Mucosa of stomach (tissue), 1 donor: ENCODE measurements at regions not wholly inside any gene's neighbourhood (a gene's known extent, or its start where the extent isn't known, plus 50 kb on each side); places are given as distances from the start of the nearest gene placed in this dataset.
"Not testable (repeated sequence)": the region's sequence is repeated elsewhere in the genome, so short reads cannot be mapped to it uniquely, and the experiment has no call there.

ENCODE experiments used
- H3K27me3 ChIP-seq: one replicate; pipeline ENCODE4 v1.7.0; 2013; ENCODE audit warnings: mild to moderate bottlenecking, low read length; ENCODE audit not compliant: control insufficient read depth, insufficient read depth
- H3K36me3 ChIP-seq: one replicate; pipeline ENCODE4 v1.7.0; 2013; ENCODE audit warnings: low read length; ENCODE audit not compliant: control insufficient read depth, insufficient read depth
- H3K4me1 ChIP-seq: one replicate; pipeline ENCODE4 v1.7.0; 2013; ENCODE audit warnings: mild to moderate bottlenecking, low read length; ENCODE audit not compliant: control insufficient read depth, insufficient read depth
- H3K4me3 ChIP-seq: one replicate; pipeline ENCODE4 v1.7.0; 2013; ENCODE audit warnings: low read length
- H3K9ac ChIP-seq: one replicate; pipeline ENCODE4 v1.7.0; 2013; ENCODE audit warnings: mild to moderate bottlenecking, low read length, moderate library complexity
- H3K9me3 ChIP-seq: one replicate; pipeline ENCODE4 v1.7.0; 2013; ENCODE audit warnings: mild to moderate bottlenecking, low read length, moderate library complexity; ENCODE audit not compliant: control insufficient read depth
- donor health status: Pancreatic carcinoma.

DNA sequence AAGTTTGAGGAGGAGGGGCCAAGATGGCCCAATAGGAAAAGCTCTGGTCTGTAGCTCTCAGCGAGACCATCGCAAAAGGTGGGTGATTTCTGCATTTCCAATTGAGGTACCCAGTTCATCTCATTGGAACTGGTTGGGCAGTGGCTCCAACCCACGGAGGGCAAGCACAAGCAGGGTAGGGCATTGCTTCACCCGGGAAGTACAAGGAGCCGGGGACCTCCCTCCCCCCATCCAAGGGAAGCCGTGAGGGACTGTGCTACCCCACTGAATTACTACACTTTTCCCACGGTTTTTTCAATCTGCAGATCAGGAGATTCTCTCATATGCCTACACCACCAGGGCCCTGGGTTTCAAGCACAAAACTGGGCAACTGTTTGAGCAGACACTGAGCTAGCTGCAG lies 58.0 kb upstream of the EFCAB3 start:
- H3K9ac ChIP-seq = no peak overlapping the region
- no peak overlapping the region for H3K4me3 ChIP-seq
- no peaks in the 10 kb centered on the region for H3K9me3 ChIP-seq
- H3K4me1 ChIP-seq = no peaks in the 10 kb centered on the region
- H3K36me3 ChIP-seq = no peaks in the 10 kb centered on the region
- no peaks in the 10 kb centered on the region for H3K27me3 ChIP-seq

DNA sequence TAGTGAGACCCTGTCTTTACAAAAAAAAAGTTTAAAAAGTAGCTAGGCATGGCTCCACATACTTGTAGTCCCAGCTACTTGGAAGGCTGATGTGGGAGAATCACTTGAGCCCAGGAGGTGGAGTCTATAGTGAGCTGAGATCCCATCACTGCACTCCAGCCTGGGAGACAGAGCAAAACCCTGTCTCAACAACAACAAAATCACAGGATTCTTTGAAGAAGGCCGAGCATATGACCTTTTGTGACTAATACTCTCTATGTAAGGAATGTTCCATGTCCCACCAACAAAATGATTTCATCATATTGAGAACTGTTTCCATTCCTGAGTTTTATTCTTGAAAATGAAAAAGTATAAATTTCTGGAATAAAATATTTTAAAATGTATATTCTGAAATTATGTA lies 58.9 kb upstream of the EFCAB3 start:
- Histone ChIP-seq H3K4me1 (no peaks in the 10 kb centered on the region), H3K9me3 (no peaks in the 10 kb centered on the region), H3K9ac (no peak overlapping the region), H3K4me3 (no peak overlapping the region), H3K36me3 (no peaks in the 10 kb centered on the region), H3K27me3 (no peaks in the 10 kb centered on the region)

DNA sequence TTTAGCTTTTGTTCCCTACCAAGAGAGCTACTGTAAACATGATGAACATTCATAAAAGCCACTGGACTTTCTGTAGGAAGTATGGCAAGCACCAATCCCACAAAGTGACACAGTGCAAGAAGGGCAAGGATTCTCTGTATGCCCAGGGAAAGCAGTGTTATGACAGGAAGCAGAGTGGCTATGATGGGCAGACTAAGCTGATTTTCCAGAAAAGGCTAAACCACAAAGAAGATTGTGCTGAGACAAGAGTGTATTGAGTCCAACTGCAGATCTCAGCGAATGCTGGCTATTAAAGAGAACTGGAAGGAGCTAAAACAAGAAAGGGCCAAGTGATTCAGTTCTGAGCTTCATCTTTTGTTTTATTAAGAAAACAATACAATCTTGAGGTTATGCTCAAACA lies 60.5 kb upstream of the EFCAB3 start:
- H3K4me3 ChIP-seq = no peak overlapping the region
- no peaks in the 10 kb centered on the region for H3K4me1 ChIP-seq
- H3K36me3 ChIP-seq = no peaks in the 10 kb centered on the region
- no peak overlapping the region for H3K9ac ChIP-seq
- no peaks in the 10 kb centered on the region for H3K27me3 ChIP-seq
- H3K9me3 ChIP-seq = no peaks in the 10 kb centered on the region

- Histone ChIP-seq H3K9ac (no peak overlapping the region), H3K4me1 (no peaks in the 10 kb centered on the region)
These were observed 71.0 kb upstream of the EFCAB3 start for GRCh38 chr17:62309396-62309795.

DNA sequence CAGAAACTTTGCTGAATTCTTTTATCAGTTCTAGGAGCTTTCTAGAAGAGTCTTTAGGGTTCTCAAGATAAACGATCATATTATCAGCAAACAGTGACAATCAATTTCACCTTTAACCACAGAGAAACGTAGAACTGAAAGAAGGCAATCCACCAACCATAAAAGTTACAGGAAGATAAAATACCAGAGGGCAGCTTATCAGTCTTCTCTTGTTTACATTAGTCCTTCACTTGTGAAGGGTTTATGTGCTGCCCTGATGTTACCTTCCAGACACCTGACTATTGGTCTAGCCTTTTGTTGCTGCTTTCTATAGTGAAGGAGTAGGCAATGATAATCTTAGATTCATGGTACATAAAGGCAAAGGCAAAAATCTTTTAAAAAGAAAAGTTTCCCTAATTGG lies 73.2 kb upstream of the EFCAB3 start:
- no peak overlapping the region for H3K9ac ChIP-seq
- H3K9me3 ChIP-seq = no peaks in the 10 kb centered on the region

More at GRCh38 chr17:62309396-62309795, 71.0 kb upstream of the EFCAB3 start:
- Histone ChIP-seq H3K9me3 (no peaks in the 10 kb centered on the region), H3K27me3 (no peaks in the 10 kb centered on the region), H3K36me3 (no peaks in the 10 kb centered on the region), H3K4me3 (no peak overlapping the region)

DNA sequence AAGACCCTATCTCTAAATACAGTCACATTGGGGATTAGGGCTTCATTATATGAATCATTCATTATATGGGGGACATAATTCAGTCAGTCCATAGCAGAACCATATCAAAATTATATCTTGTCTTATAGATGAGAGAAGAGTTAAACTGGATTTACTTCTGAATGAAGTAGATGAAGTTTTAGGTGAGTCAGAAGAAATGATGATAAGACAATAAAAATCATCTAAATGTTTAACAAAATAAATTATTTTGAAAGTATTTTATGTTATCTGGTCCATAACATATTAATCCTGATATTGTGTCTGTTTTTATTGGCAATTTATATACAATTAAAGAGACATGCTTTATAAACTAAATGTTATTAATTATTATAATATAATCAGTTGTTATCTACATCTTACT lies 76.9 kb upstream of the EFCAB3 start:
- no peaks in the 10 kb centered on the region for H3K9me3 ChIP-seq
- H3K4me3 ChIP-seq = no peak overlapping the region
- H3K36me3 ChIP-seq = no peaks in the 10 kb centered on the region
- no peaks in the 10 kb centered on the region for H3K27me3 ChIP-seq
- H3K9ac ChIP-seq = no peak overlapping the region
- H3K4me1 ChIP-seq = no peaks in the 10 kb centered on the region

More for the DNA sequence above, 73.2 kb upstream of the EFCAB3 start:
- no peaks in the 10 kb centered on the region for H3K36me3 ChIP-seq
- H3K4me3 ChIP-seq = no peak overlapping the region
- H3K27me3 ChIP-seq = no peaks in the 10 kb centered on the region
- H3K4me1 ChIP-seq = no peaks in the 10 kb centered on the region

GRCh38 chr17:62300697-62301096 lies 79.7 kb upstream of the EFCAB3 start:
- no peaks in the 10 kb centered on the region for H3K27me3 ChIP-seq
- no peaks in the 10 kb centered on the region for H3K4me1 ChIP-seq
- no peaks in the 10 kb centered on the region for H3K36me3 ChIP-seq
- no peaks in the 10 kb centered on the region for H3K9me3 ChIP-seq
- H3K9ac ChIP-seq = no peak overlapping the region
- H3K4me3 ChIP-seq = no peak overlapping the region

DNA sequence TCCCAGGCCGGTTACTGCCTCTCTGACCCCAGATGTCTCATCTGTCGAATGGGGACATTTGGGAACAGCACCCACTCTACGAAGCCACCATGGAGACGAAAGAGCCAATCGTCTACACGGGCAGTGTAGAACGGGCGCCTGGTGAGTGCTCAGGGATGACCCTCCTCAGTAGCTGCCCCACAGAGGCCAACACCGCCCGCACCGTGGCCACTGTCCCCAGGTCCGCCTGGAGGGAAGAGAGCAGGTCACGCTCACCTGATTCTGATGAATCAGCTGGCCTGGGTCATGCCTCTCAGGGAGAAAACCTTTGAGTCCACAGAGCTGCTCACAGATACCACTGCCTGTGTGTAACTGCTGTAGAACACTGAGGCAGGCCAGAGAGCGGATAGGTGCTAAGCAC lies 105.1 kb upstream of the EFCAB3 start:
- H3K4me3 ChIP-seq, H3K9ac ChIP-seq, H3K27me3 ChIP-seq, H3K36me3 ChIP-seq, H3K4me1 ChIP-seq, H3K9me3 ChIP-seq: not testable (repeated sequence)

DNA sequence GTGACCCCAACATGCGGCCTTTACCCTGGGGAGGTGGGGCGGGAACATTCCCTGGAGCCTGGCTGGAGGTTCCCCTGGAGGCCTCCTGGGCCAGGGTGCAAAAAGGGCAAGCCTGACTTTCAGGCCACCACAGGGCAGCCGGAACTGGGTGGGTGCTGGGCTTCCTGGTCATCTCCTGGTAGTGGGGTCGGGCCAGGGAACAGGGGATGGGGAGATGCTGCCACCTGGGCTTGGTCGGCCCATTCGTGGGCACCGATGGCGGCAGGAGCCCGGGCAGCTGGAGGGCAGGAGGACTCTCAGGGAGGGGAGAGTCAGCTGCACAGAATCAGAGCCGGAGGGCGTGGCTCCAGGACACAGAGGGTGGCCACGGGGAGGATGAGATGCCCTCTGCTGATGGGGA lies 112.0 kb upstream of the EFCAB3 start:
- not testable (repeated sequence) for H3K9me3 ChIP-seq

GRCh38 chr17:62264974-62265373 lies 115.4 kb upstream of the EFCAB3 start:
- H3K36me3 ChIP-seq, H3K4me3 ChIP-seq, H3K4me1 ChIP-seq, H3K9me3 ChIP-seq, H3K27me3 ChIP-seq, H3K9ac ChIP-seq: not testable (repeated sequence)

More for the DNA sequence above, 112.0 kb upstream of the EFCAB3 start:
- not testable (repeated sequence) for H3K9ac ChIP-seq, H3K4me1 ChIP-seq, H3K36me3 ChIP-seq, H3K4me3 ChIP-seq, H3K27me3 ChIP-seq

GRCh38 chr17:62255791-62256190 lies 124.6 kb upstream of the EFCAB3 start:
- not testable (repeated sequence) for H3K4me3 ChIP-seq, H3K36me3 ChIP-seq, H3K9ac ChIP-seq, H3K27me3 ChIP-seq, H3K9me3 ChIP-seq, H3K4me1 ChIP-seq

GRCh38 chr17:62242076-62242475 lies 138.3 kb upstream of the EFCAB3 start:
- not testable (repeated sequence) for H3K36me3 ChIP-seq, H3K4me1 ChIP-seq, H3K27me3 ChIP-seq, H3K9me3 ChIP-seq, H3K9ac ChIP-seq, H3K4me3 ChIP-seq

DNA sequence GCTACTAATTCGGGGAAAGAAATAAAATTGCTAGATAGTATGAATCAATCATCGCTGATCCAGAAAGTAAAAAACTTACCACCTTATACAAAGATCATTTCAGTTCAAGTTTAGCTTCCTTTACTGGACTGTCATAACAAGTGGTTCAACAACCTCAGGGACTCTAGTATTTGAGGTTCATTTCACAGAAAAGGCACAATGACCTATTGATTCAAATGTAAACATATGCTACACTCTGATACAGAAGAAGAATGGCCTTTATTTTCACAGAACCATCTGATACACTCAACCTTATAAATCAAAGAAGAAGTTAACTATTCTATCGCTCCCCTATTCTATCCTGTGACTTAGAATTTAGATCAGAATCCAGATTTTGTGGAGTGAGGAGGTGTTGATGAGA lies 140.8 kb upstream of the EFCAB3 start:
- not testable (repeated sequence) for H3K36me3 ChIP-seq, H3K4me1 ChIP-seq, H3K27me3 ChIP-seq, H3K9ac ChIP-seq, H3K4me3 ChIP-seq, H3K9me3 ChIP-seq
